ENCODE measurements at regions not wholly inside any gene's neighbourhood (a gene's known extent, or its start where the extent isn't known, plus 50 kb on each side); places are given as distances from the start of the nearest gene placed in this dataset.

- 89 to 91% methylated on average over 4 of the region's 4 CpGs for WGBS, 2 donors
- Histone ChIP-seq H3K4me3 (ENCODE audit: low read depth in 1 of 2, low read length in 2 of 2) (no peak overlapping the region), H3K27ac (ENCODE audit: low read depth in 2 of 2, low read length in 1 of 2) (no peak overlapping the region), H3K9me3 (ENCODE audit: control insufficient read depth in 2 of 2, insufficient read depth in 1 of 2, low read depth in 1 of 2, low read length in 1 of 2) (no peaks in the 10 kb centered on the region), H3K27me3 (ENCODE audit: control insufficient read depth in 1 of 2, insufficient read depth in 2 of 2, low read length in 2 of 2) (no peaks in the 10 kb centered on the region), H3K4me1 (ENCODE audit: control insufficient read depth in 2 of 2, insufficient read depth in 2 of 2, low read length in 1 of 2) (no peaks in the 10 kb centered on the region), H3K36me3 (ENCODE audit: control insufficient read depth in 2 of 2, insufficient read depth in 2 of 2, low read length in 1 of 2) (no peaks in the 10 kb centered on the region)
Measured at GRCh38 chr14:65815127-65815526, 402.6 kb downstream of the FUT8 start.

- H3K36me3 ChIP-seq (ENCODE audit: control insufficient read depth in 2 of 2, insufficient read depth in 2 of 2, low read length in 1 of 2), result no peaks in the 10 kb centered on the region
- 94 to 100% methylated on average over 1 of the region's 1 CpG for WGBS, 2 donors
- H3K27ac ChIP-seq (ENCODE audit: low read depth in 2 of 2, low read length in 1 of 2), result no peak overlapping the region
Measured at GRCh38 chr14:65817011-65817410, 404.5 kb downstream of the FUT8 start.

GRCh38 chr14:65819569-65819968, 407.0 kb downstream of the FUT8 start:
- Histone ChIP-seq H3K4me1 (ENCODE audit: control insufficient read depth in 2 of 2, insufficient read depth in 2 of 2, low read length in 1 of 2) (no peaks in the 10 kb centered on the region), H3K36me3 (ENCODE audit: control insufficient read depth in 2 of 2, insufficient read depth in 2 of 2, low read length in 1 of 2) (no peaks in the 10 kb centered on the region), H3K9me3 (ENCODE audit: control insufficient read depth in 2 of 2, insufficient read depth in 1 of 2, low read depth in 1 of 2, low read length in 1 of 2) (peaks cover 0 to 2% of the 10 kb centered on the region in 2 donors), H3K27me3 (ENCODE audit: control insufficient read depth in 1 of 2, insufficient read depth in 2 of 2, low read length in 2 of 2) (no peaks in the 10 kb centered on the region), H3K27ac (ENCODE audit: low read depth in 2 of 2, low read length in 1 of 2) (no peak overlapping the region), H3K4me3 (ENCODE audit: low read depth in 1 of 2, low read length in 2 of 2) (no peak overlapping the region)
- 76% methylated on average over 5 of the region's 5 CpGs for WGBS, 2 donors

More at GRCh38 chr14:65817011-65817410, 404.5 kb downstream of the FUT8 start:
- Histone ChIP-seq H3K27me3 (ENCODE audit: control insufficient read depth in 1 of 2, insufficient read depth in 2 of 2, low read length in 2 of 2) (no peaks in the 10 kb centered on the region), H3K9me3 (ENCODE audit: control insufficient read depth in 2 of 2, insufficient read depth in 1 of 2, low read depth in 1 of 2, low read length in 1 of 2) (peaks cover 0 to 2% of the 10 kb centered on the region in 2 donors), H3K4me3 (ENCODE audit: low read depth in 1 of 2, low read length in 2 of 2) (no peak overlapping the region), H3K4me1 (ENCODE audit: control insufficient read depth in 2 of 2, insufficient read depth in 2 of 2, low read length in 1 of 2) (no peaks in the 10 kb centered on the region)

- no peak overlapping the region for H3K4me3 ChIP-seq (ENCODE audit: low read depth in 1 of 2, low read length in 2 of 2)
- no peak overlapping the region for H3K27ac ChIP-seq (ENCODE audit: low read depth in 2 of 2, low read length in 1 of 2)
- peaks cover 0 to 2% of the 10 kb centered on the region in 2 donors for H3K9me3 ChIP-seq (ENCODE audit: control insufficient read depth in 2 of 2, insufficient read depth in 1 of 2, low read depth in 1 of 2, low read length in 1 of 2)
- WGBS, 2 donors, result 89 to 91% methylated on average over 10 of the region's 10 CpGs
- H3K36me3 ChIP-seq (ENCODE audit: control insufficient read depth in 2 of 2, insufficient read depth in 2 of 2, low read length in 1 of 2), result no peaks in the 10 kb centered on the region
- no peaks in the 10 kb centered on the region for H3K4me1 ChIP-seq (ENCODE audit: control insufficient read depth in 2 of 2, insufficient read depth in 2 of 2, low read length in 1 of 2)
- H3K27me3 ChIP-seq (ENCODE audit: control insufficient read depth in 1 of 2, insufficient read depth in 2 of 2, low read length in 2 of 2), result no peaks in the 10 kb centered on the region
Measured at GRCh38 chr14:65821224-65821753, 408.8 kb downstream of the FUT8 start.

GRCh38 chr14:65824285-65824977, 411.9 kb downstream of the FUT8 start:
- Histone ChIP-seq H3K27me3 (ENCODE audit: control insufficient read depth in 1 of 2, insufficient read depth in 2 of 2, low read length in 2 of 2) (no peaks in the 10 kb centered on the region), H3K4me3 (ENCODE audit: low read depth in 1 of 2, low read length in 2 of 2) (no peak overlapping the region), H3K4me1 (ENCODE audit: control insufficient read depth in 2 of 2, insufficient read depth in 2 of 2, low read length in 1 of 2) (no peaks in the 10 kb centered on the region), H3K36me3 (ENCODE audit: control insufficient read depth in 2 of 2, insufficient read depth in 2 of 2, low read length in 1 of 2) (no peaks in the 10 kb centered on the region), H3K27ac (ENCODE audit: low read depth in 2 of 2, low read length in 1 of 2) (no peak overlapping the region), H3K9me3 (ENCODE audit: control insufficient read depth in 2 of 2, insufficient read depth in 1 of 2, low read depth in 1 of 2, low read length in 1 of 2) (peaks cover 0 to 2% of the 10 kb centered on the region in 2 donors)
- WGBS, 2 donors, result 22 to 29% methylated on average over 4 of the region's 4 CpGs

- H3K9me3 ChIP-seq (ENCODE audit: control insufficient read depth in 2 of 2, insufficient read depth in 1 of 2, low read depth in 1 of 2, low read length in 1 of 2), result peaks cover 0 to 2% of the 10 kb centered on the region in 2 donors
- no peaks in the 10 kb centered on the region for H3K36me3 ChIP-seq (ENCODE audit: control insufficient read depth in 2 of 2, insufficient read depth in 2 of 2, low read length in 1 of 2)
- H3K4me1 ChIP-seq (ENCODE audit: control insufficient read depth in 2 of 2, insufficient read depth in 2 of 2, low read length in 1 of 2), result no peaks in the 10 kb centered on the region
- WGBS, 2 donors, result 6 to 9% methylated on average over 2 of the region's 2 CpGs
- H3K27me3 ChIP-seq (ENCODE audit: control insufficient read depth in 1 of 2, insufficient read depth in 2 of 2, low read length in 2 of 2), result no peaks in the 10 kb centered on the region
- H3K4me3 ChIP-seq (ENCODE audit: low read depth in 1 of 2, low read length in 2 of 2), result no peak overlapping the region
- no peak overlapping the region for H3K27ac ChIP-seq (ENCODE audit: low read depth in 2 of 2, low read length in 1 of 2)
Measured at GRCh38 chr14:65824978-65825299, 412.4 kb downstream of the FUT8 start.

- Histone ChIP-seq H3K36me3 (ENCODE audit: control insufficient read depth in 2 of 2, insufficient read depth in 2 of 2, low read length in 1 of 2) (no peaks in the 10 kb centered on the region), H3K4me3 (ENCODE audit: low read depth in 1 of 2, low read length in 2 of 2) (no peak overlapping the region), H3K27ac (ENCODE audit: low read depth in 2 of 2, low read length in 1 of 2) (no peak overlapping the region), H3K27me3 (ENCODE audit: control insufficient read depth in 1 of 2, insufficient read depth in 2 of 2, low read length in 2 of 2) (no peaks in the 10 kb centered on the region), H3K4me1 (ENCODE audit: control insufficient read depth in 2 of 2, insufficient read depth in 2 of 2, low read length in 1 of 2) (no peaks in the 10 kb centered on the region), H3K9me3 (ENCODE audit: control insufficient read depth in 2 of 2, insufficient read depth in 1 of 2, low read depth in 1 of 2, low read length in 1 of 2) (no peaks in the 10 kb centered on the region)
- WGBS, 2 donors, result 60 to 66% methylated on average over 6 of the region's 6 CpGs
Measured at GRCh38 chr14:65826946-65827345, 414.4 kb downstream of the FUT8 start.

- H3K4me3 ChIP-seq (ENCODE audit: low read depth in 1 of 2, low read length in 2 of 2), result no peak overlapping the region
- H3K4me1 ChIP-seq (ENCODE audit: control insufficient read depth in 2 of 2, insufficient read depth in 2 of 2, low read length in 1 of 2), result no peaks in the 10 kb centered on the region
- H3K27ac ChIP-seq (ENCODE audit: low read depth in 2 of 2, low read length in 1 of 2), result no peak overlapping the region
- WGBS, 2 donors, result 69 to 72% methylated on average over 6 of the region's 6 CpGs
- no peaks in the 10 kb centered on the region for H3K36me3 ChIP-seq (ENCODE audit: control insufficient read depth in 2 of 2, insufficient read depth in 2 of 2, low read length in 1 of 2)
- no peaks in the 10 kb centered on the region for H3K27me3 ChIP-seq (ENCODE audit: control insufficient read depth in 1 of 2, insufficient read depth in 2 of 2, low read length in 2 of 2)
- H3K9me3 ChIP-seq (ENCODE audit: control insufficient read depth in 2 of 2, insufficient read depth in 1 of 2, low read depth in 1 of 2, low read length in 1 of 2), result no peaks in the 10 kb centered on the region
Measured at GRCh38 chr14:65827520-65827919, 415.0 kb downstream of the FUT8 start.

GRCh38 chr14:65828396-65828795, 415.9 kb downstream of the FUT8 start:
- 71 to 72% methylated on average over 4 of the region's 4 CpGs for WGBS, 2 donors
- Histone ChIP-seq H3K27ac (ENCODE audit: low read depth in 2 of 2, low read length in 1 of 2) (no peak overlapping the region), H3K9me3 (ENCODE audit: control insufficient read depth in 2 of 2, insufficient read depth in 1 of 2, low read depth in 1 of 2, low read length in 1 of 2) (no peaks in the 10 kb centered on the region), H3K4me1 (ENCODE audit: control insufficient read depth in 2 of 2, insufficient read depth in 2 of 2, low read length in 1 of 2) (peaks cover 0 to 2% of the 10 kb centered on the region in 2 donors), H3K27me3 (ENCODE audit: control insufficient read depth in 1 of 2, insufficient read depth in 2 of 2, low read length in 2 of 2) (no peaks in the 10 kb centered on the region), H3K4me3 (ENCODE audit: low read depth in 1 of 2, low read length in 2 of 2) (no peak overlapping the region), H3K36me3 (ENCODE audit: control insufficient read depth in 2 of 2, insufficient read depth in 2 of 2, low read length in 1 of 2) (no peaks in the 10 kb centered on the region)

Data from esophagus (tissue), 2 donors.